ENCODE measurements at regions not wholly inside any gene's neighbourhood (a gene's known extent, or its start where the extent isn't known, plus 50 kb on each side); places are given as distances from the start of the nearest gene placed in this dataset.
"Not testable (repeated sequence)": the region's sequence is repeated elsewhere in the genome, so short reads cannot be mapped to it uniquely, and the experiment has no call there.

DNA sequence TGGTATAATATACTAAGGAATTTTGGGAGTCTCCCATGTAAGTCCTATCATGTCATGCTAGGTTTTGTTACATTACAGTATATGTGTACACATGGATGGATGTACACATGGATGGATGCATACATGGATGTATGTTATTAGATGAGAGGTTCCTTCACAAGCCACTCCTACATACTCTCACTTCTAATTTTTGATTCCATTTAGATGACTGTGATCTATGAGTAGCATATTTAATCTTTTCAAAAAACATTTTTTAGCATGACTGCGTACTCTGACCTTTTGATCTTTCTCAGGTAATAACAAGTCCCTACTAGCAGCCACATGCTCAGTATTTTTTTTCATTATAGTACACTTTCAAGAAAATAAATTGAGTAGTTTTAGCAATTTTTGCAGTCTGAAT, 441.8 kb downstream of the SLITRK1 start:
- H3K36me3 ChIP-seq (replicated peaks in 1 of 2; ENCODE audit: control insufficient read depth in 1 of 2, insufficient read depth in 2 of 2, low read length in 2 of 2) = no peaks in the 10 kb centered on the region
- H3K79me2 ChIP-seq (ENCODE audit: insufficient read depth, low read length) = no peaks in the 10 kb centered on the region
- no peaks in the 10 kb centered on the region for H4K20me1 ChIP-seq (ENCODE audit: insufficient read depth, low read length)
- intact Hi-C loops (cut with micrococcal nuclease) = no loop called here
- DNase-seq = no peak
- Mint-ChIP-seq H3K36me3 (no peaks in the 10 kb centered on the region), H3K27ac (no peak overlapping the region), H3K4me3 (no peak overlapping the region), H3K9me3 (peaks cover 0 to 13% (median 7%) of the 10 kb centered on the region in 7 donors), H3K4me1 (no peaks in the 10 kb centered on the region), H3K27me3 (ENCODE audit: low read depth in 3 of 3) (no peaks in the 10 kb centered on the region)
- no peak overlapping the region for H3K9ac ChIP-seq (ENCODE audit: insufficient read depth, low read length, poor library complexity, severe bottlenecking)
- H3K4me1 ChIP-seq (ENCODE audit: control insufficient read depth in 1 of 2, insufficient read depth in 2 of 2, low read length in 2 of 2) = no peaks in the 10 kb centered on the region
- H3K4me2 ChIP-seq (replicated peaks; ENCODE audit: extremely low read depth, low read length, poor library complexity, severe bottlenecking) = no peak overlapping the region
- H3K9me3 ChIP-seq (replicated peaks in 1 of 2; ENCODE audit: control insufficient read depth in 1 of 2, insufficient read depth in 1 of 2, low read length in 2 of 2) = peaks cover 8 to 23% of the 10 kb centered on the region in 2 donors
- H2AFZ ChIP-seq (ENCODE audit: insufficient read depth, low read depth, low read length, poor library complexity, severe bottlenecking) = no peak overlapping the region
- no peak overlapping the region for H3K4me3 ChIP-seq (replicated peaks in 1 of 3; ENCODE audit: low read depth in 2 of 3, low read length in 3 of 3)
- TF ChIP-seq, protein P1, sequence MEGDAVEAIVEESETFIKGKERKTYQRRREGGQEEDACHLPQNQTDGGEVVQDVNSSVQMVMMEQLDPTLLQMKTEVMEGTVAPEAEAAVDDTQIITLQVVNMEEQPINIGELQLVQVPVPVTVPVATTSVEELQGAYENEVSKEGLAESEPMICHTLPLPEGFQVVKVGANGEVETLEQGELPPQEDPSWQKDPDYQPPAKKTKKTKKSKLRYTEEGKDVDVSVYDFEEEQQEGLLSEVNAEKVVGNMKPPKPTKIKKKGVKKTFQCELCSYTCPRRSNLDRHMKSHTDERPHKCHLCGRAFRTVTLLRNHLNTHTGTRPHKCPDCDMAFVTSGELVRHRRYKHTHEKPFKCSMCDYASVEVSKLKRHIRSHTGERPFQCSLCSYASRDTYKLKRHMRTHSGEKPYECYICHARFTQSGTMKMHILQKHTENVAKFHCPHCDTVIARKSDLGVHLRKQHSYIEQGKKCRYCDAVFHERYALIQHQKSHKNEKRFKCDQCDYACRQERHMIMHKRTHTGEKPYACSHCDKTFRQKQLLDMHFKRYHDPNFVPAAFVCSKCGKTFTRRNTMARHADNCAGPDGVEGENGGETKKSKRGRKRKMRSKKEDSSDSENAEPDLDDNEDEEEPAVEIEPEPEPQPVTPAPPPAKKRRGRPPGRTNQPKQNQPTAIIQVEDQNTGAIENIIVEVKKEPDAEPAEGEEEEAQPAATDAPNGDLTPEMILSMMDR (IDR thresholded peaks at IDR 0.05) = no peak
- H3K27me3 ChIP-seq (ENCODE audit: control insufficient read depth in 2 of 2, insufficient read depth in 2 of 2, low read length in 2 of 2) = no peaks in the 10 kb centered on the region
- H3K27ac ChIP-seq (ENCODE audit: low read depth in 1 of 2, low read length in 2 of 2) = no peak overlapping the region
- WGBS (ENCODE audit: insufficient coverage) = no CpG with 5 or more reads among the region's 1 CpG

DNA sequence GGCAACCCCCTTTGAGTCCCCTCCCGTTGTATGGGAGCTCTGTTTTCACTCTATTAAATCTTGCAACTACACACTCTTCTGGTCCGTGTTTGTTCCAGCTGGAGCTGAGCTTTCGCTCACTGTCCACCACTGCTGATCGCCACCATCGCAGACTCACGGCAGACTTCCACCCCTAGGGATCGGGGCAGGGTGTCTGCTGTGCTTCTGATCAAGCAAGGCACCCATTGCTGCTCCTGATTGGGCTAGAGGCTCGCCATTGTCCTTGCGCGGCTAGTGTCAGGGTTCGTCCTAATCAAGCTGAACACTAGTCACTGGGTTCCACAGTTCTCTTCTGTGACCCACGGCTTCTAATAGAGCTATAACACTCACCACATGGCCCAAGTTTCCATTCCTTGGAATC, 442.8 kb downstream of the SLITRK1 start:
- H3K4me2 ChIP-seq (replicated peaks; ENCODE audit: extremely low read depth, low read length, poor library complexity, severe bottlenecking); H3K9ac ChIP-seq (ENCODE audit: insufficient read depth, low read length, poor library complexity, severe bottlenecking); H3K4me1 Mint-ChIP-seq; H3K27me3 ChIP-seq (ENCODE audit: control insufficient read depth in 2 of 2, insufficient read depth in 2 of 2, low read length in 2 of 2); H3K4me1 ChIP-seq (ENCODE audit: control insufficient read depth in 1 of 2, insufficient read depth in 2 of 2, low read length in 2 of 2); H2AFZ ChIP-seq (ENCODE audit: insufficient read depth, low read depth, low read length, poor library complexity, severe bottlenecking); H3K27ac Mint-ChIP-seq; H3K36me3 ChIP-seq (replicated peaks in 1 of 2; ENCODE audit: control insufficient read depth in 1 of 2, insufficient read depth in 2 of 2, low read length in 2 of 2); H3K27ac ChIP-seq (ENCODE audit: low read depth in 1 of 2, low read length in 2 of 2); H3K27me3 Mint-ChIP-seq (ENCODE audit: low read depth in 3 of 3); intact Hi-C loops (cut with micrococcal nuclease); H3K4me3 Mint-ChIP-seq; H4K20me1 ChIP-seq (ENCODE audit: insufficient read depth, low read length); H3K36me3 Mint-ChIP-seq; H3K79me2 ChIP-seq (ENCODE audit: insufficient read depth, low read length); DNase-seq; H3K4me3 ChIP-seq (replicated peaks in 1 of 3; ENCODE audit: low read depth in 2 of 3, low read length in 3 of 3): not testable (repeated sequence)
- WGBS (ENCODE audit: insufficient coverage) = 92% methylated on average over 12 of the region's 12 CpGs
- peaks cover 0 to 13% (median 4%) of the 10 kb centered on the region in 7 donors for H3K9me3 Mint-ChIP-seq
- peaks cover 8 to 23% of the 10 kb centered on the region in 2 donors for H3K9me3 ChIP-seq (replicated peaks in 1 of 2; ENCODE audit: control insufficient read depth in 1 of 2, insufficient read depth in 1 of 2, low read length in 2 of 2)

Data from CD14-positive monocyte (primary cell).